ENCODE measurements at regions not wholly inside any gene's neighbourhood (a gene's known extent, or its start where the extent isn't known, plus 50 kb on each side); places are given as distances from the start of the nearest gene placed in this dataset.

DNA sequence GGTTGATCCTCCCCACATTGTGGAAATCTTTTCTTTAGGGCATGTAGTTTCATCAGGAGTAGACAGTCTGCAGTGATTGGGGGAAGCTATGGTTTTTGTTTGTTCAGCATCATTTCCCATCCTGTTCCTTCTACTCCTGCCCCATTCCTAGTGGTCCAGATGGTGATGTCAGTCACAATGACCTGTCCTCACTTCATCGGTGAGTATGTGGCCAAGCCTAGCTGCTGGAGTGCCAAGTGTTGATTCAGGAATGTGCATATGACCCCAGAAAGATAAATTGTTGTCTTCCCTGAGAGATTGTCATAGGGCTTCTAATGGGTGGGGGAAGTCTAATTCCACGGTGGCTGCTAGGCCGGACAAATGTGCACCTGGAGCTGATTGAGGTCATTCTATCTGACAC lies 130.6 kb upstream of the FAT1 start:
- no peak for TF ChIP-seq EZH2 (IDR thresholded peaks at IDR 0.05; ENCODE audit: borderline replicate concordance)
- TF ChIP-seq, protein P1, sequence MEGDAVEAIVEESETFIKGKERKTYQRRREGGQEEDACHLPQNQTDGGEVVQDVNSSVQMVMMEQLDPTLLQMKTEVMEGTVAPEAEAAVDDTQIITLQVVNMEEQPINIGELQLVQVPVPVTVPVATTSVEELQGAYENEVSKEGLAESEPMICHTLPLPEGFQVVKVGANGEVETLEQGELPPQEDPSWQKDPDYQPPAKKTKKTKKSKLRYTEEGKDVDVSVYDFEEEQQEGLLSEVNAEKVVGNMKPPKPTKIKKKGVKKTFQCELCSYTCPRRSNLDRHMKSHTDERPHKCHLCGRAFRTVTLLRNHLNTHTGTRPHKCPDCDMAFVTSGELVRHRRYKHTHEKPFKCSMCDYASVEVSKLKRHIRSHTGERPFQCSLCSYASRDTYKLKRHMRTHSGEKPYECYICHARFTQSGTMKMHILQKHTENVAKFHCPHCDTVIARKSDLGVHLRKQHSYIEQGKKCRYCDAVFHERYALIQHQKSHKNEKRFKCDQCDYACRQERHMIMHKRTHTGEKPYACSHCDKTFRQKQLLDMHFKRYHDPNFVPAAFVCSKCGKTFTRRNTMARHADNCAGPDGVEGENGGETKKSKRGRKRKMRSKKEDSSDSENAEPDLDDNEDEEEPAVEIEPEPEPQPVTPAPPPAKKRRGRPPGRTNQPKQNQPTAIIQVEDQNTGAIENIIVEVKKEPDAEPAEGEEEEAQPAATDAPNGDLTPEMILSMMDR (IDR thresholded peaks at IDR 0.05; ENCODE audit: poor library complexity) = no peak

All from hepatocyte (in vitro differentiated cells).